ENCODE measurements at regions not wholly inside any gene's neighbourhood (a gene's known extent, or its start where the extent isn't known, plus 50 kb on each side); places are given as distances from the start of the nearest gene placed in this dataset.
"Not testable (repeated sequence)": the region's sequence is repeated elsewhere in the genome, so short reads cannot be mapped to it uniquely, and the experiment has no call there.

DNA sequence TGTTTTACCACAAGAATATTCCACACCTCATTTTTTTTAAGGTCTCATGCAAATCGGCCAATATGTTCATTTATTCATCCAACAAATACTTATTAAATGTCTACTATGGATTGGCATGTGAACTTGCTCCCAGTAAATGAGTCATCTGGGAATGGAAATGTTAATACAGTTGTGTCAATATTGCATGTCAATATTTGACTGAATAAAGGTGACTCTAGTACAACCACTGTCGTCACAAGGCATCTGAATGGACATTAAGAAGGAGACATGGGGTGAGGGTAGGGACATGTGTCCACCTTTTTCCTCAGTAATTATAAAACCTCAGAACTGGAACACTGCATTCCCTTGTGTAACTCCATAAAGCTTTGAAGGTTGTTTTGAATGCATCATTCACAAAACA, 365.4 kb downstream of the ADCYAP1 start:
- H3K4me3 ChIP-seq (ENCODE audit: low read depth, low read length): no peak overlapping the region

DNA sequence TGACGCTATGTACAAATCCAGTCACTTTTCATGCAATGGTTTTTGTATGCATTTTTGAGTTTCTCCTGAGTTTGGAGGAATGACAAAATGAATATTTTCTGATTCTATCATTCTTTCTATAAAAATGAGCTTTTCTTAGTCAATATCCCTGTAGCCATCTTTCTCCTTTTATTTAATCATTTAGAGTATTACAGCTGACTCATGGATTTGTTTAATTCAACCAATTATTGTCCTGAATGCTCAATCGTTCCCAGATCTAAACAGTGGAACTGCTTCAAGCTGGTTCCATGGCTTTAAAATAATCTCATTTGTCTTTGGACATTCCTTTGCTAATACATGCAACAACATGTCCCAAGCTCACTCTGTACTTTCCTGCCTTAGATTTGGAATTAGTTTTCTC, 368.8 kb downstream of the ADCYAP1 start:
- H3K4me3 ChIP-seq (ENCODE audit: low read depth, low read length): no peak overlapping the region

DNA sequence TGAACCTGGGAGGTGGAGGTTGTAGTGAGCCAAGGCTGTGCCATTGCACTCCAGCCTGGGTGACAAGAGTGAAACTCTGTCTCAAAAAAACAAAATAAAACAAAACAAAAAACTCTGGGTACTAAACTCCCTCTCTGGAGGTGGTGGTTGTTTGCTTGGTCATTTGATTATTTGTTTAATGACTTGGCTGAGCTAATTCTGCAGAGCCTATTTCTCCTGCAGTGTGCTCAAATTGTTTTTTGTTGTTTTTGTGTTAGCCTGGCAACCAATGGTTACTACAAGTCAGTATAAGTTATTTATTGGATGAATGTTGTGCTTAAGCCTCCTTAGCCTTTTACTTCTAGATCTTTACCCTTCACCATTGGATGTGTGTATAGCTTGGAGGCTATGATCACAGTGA, 387.5 kb downstream of the ADCYAP1 start:
- H3K4me3 ChIP-seq (ENCODE audit: low read depth, low read length): no peak overlapping the region

DNA sequence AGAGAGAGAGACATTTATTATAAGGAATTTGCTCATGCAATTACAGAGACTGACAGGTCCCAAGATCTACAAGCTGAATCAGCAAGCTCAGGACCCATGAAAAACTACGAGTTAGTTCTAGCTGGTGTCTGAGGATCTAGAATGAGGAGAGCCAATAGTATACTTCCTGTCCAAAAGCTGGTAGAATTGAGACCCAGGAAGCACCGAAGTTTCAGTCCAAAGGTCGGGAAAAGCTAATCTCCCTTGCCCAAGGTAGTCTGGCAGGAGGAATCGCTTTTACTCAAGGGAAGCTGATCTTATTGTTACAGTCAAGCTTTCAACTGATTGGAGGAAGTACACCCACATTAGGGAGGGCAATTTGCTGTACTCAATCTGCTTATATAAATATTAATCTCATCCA, 389.6 kb downstream of the ADCYAP1 start:
- no peak overlapping the region for H3K4me3 ChIP-seq (ENCODE audit: low read depth, low read length)

DNA sequence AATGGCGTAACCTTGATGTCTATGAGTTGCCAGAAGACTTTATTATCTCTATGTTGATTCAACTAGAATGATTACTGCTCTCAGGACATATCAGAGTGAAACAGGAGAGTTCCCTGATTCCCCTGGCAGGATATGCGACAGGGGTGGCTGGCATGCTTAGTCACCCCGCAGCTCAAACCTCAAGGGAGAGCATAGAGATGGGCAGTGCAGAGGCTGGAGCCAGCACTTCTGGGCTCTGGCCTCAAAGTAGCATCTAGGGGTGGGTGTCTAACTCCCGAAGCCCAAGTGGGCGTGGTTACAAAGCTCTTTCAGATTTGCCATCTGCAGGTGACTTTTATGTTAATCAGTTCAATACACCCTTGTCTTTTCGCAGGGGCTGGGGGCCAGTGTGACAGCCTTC, 391.6 kb downstream of the ADCYAP1 start:
- no peak overlapping the region for H3K4me3 ChIP-seq (ENCODE audit: low read depth, low read length)

DNA sequence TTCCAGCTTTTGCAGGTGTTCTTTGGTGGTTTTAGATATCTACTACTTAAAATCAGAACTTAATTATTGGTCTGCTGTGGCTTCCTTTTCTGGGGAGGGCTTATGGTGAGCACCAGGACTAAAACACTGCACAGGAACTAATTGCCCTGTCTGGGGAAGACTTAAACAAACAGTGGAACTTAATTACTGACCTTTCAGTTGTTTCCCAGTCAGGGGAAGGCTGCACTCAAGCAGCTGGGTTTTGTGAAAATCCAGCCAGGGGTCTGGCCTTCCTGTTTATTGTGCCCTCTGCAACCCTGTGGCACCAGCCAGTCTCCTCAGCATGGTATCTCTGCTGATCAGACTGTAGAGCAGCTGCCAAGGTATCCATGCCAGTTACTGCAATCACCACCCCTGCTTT, 398.2 kb downstream of the ADCYAP1 start:
- no peak overlapping the region for H3K4me3 ChIP-seq (ENCODE audit: low read depth, low read length)

DNA sequence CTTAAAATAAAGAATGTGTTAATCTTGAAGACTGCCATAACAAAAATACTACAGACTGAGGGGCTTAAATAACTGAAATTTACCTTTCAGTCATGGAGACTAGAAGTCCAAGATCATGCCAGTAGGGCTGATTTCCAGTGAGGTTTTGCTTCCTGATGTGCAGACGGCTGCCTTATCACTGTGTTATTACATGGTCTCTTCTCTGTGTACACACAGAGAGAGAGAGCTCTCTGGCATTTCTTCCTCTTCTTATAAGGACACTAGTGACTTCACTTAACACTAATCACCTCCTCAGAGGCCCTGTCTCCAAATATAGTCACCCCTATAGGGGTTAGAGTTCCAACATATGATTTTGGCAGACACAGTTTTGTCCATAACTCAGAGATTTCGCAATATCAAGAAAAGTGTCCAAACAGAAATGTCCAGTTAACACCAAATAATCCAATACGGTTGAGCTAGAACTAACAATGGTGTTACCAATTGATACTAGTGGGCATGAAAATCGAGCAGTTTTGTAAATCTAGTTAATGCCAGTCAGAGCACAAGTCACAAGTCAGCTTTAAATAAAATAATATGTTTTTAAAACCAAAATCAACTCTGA, 399.8 kb downstream of the ADCYAP1 start:
- H3K4me3 ChIP-seq (ENCODE audit: low read depth, low read length): no peak overlapping the region

DNA sequence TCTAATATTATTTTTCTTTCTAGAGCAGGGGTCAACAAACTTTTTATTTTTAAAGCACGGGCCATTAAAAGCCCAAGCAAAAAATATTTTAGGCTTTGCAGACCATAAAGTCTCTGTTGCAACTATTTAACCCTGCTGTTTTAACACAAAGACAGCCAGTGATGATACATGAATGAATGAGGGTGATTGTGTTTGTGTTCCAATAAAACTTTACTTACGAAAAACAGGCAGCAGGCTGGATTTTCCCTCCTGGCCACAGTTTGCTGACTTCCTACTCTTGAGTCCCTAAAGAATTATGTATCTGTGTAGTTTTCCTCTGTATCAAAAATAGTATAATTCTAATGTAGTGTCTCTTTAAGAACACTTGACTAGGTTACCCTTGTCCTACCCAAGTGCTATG, 402.0 kb downstream of the ADCYAP1 start:
- no peak overlapping the region for H3K4me3 ChIP-seq (ENCODE audit: low read depth, low read length)

DNA sequence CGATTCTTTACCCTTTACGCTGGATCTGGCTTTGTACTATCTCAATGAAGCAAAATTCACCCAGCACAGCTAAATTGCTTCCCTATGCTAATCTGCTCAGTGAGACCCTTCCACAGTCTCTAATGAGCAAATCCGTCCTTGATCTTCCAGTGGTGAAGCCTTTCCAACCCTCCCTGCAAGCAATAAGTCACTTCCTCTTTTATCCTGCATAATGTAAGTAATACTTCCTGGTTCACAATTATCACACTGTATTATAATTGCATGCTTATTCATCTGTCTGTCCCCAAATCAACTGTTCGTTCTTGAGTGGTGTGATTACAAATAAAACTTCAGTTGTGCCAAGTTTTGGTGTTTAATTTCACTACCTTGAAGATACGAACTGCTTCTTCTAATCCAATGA, 404.0 kb downstream of the ADCYAP1 start:
- H3K4me3 ChIP-seq (ENCODE audit: low read depth, low read length): no peak overlapping the region

DNA sequence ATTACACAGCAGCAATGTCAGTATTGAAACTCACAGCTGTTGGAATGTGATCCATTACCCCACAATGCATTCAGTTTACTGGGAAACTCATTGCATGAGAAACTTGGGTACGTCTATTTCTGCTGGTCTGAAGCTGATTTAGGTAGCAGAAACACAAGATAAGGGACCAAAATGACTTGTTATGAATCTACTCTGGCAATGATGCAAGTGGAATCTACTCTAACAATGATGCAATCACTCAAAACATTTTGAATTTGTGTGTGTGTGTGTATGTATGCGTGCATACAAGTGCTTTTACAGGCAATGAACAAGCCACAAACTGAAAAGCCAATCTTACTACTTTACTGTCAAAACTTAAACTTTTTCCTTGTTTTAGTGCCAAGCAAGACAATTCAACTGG, 406.7 kb downstream of the ADCYAP1 start:
- no peak overlapping the region for H3K4me3 ChIP-seq (ENCODE audit: low read depth, low read length)

DNA sequence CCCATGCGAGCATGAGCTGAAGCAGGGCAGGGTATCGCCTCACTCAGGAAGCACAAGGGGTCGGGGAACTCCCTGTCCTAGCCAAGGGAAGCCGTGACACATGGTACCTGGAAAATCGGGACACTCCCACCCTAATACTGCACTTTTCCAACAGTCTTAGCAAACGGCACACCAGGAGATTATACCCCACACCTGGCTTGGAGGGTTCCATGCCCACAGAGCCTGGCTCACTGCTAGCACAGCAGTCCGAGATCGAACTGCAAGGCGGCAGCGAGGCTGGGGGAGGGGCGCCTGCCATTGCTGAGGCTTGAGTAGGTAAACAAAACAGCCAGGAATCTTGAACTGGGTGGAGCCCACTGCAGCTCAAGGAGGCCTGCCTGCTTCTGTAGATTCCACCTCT, 430.7 kb downstream of the ADCYAP1 start:
- not testable (repeated sequence) for H3K4me3 ChIP-seq (ENCODE audit: low read depth, low read length)

DNA sequence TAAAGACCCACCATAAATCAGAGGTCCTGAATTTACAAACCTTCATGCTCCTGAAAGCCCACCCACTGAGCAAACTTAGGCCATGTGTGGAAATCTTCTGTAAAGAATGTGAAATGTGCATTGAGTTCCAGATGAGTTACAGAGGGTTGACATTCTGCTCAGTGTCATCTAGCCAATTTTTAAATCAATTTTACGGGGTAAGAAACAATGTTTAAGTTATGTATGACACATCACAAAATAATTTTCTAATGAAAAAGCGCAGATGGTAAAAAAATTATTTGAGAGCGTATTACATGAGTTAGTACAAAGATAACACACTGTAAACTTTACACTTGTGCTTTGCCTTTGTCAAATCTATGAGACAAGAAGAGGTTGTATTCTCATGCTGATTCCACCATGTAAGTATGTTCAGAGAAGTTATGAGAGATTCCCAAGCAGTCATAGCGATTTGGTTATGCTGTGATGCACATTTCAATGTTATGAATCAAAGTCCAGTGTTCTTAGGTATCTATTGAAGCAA, 446.3 kb downstream of the ADCYAP1 start:
- no peak overlapping the region for H3K4me3 ChIP-seq (ENCODE audit: low read depth, low read length)

DNA sequence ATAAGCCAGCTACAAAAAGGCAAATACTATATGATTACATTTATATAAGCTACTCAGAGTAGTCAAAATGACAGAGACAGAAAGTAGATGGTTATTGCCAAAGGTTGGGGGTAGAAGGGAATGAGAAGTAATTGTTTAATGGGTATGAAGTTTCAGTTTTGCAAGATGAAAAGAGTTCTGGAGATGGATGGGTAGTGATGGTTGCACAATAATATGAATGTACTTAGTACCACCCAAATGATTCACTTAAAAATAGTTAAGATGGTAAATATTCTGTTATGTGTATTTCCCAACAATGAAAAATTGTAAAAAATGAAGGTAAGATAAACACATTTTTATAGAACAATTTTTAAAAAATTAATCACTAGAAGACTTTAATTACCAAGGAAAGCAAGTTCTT, 448.4 kb downstream of the ADCYAP1 start:
- H3K4me3 ChIP-seq (ENCODE audit: low read depth, low read length): no peak overlapping the region

DNA sequence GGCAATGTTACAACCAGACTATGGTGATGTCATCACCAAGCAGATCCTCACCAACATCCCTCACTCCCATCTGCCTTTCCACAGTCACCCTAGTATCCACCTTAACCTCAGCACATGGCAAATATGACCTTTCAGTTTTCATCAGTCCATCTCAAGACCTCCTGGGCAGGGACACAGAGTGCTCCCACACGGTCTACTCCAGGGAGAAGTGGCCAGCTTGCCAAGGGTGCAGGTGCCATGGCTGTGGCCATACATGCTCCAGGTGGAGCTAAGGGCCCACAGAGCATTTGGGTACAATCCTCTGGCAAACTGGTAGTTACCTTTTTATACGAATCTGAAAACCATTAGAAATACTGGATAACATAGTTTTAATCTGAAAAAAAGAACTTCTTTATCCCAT, 453.1 kb downstream of the ADCYAP1 start:
- H3K4me3 ChIP-seq (ENCODE audit: low read depth, low read length): no peak overlapping the region

DNA sequence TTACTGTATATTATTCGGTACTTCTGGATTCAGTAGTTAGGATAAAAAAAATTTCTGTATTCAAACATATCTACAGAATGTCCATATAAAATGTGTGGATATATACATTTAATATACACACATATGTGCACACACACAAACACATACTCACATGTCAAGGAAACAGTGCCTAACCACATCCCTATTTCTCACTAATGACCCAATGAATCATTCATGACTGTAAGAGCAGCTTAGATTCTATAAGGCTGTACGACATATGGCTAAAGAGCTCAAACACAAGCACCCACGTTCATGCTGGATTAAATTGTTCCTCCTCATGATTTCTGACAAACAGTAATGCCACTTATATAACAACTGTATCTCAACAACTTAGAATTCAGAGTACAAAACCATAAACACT, 457.3 kb downstream of the ADCYAP1 start:
- no peak overlapping the region for H3K4me3 ChIP-seq (ENCODE audit: low read depth, low read length)

DNA sequence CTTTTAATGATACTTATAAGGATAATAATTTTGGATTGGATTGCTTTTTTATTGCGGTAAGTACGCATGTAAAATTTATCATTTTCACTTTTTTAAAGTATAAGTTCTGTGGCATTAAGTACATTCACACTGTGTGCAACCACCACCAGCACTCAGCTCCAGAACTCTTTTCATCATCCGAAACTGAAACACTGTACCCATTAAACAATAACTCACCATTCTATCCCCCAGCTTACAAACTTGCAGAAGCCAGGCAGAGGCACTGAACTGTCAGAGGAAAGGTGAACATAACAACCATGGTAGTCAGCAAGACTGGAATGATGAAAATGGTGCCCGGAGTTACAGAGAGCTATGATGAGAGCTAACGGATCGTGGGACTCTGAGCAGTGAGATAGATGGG, 465.9 kb downstream of the ADCYAP1 start:
- no peak overlapping the region for H3K4me3 ChIP-seq (ENCODE audit: low read depth, low read length)

DNA sequence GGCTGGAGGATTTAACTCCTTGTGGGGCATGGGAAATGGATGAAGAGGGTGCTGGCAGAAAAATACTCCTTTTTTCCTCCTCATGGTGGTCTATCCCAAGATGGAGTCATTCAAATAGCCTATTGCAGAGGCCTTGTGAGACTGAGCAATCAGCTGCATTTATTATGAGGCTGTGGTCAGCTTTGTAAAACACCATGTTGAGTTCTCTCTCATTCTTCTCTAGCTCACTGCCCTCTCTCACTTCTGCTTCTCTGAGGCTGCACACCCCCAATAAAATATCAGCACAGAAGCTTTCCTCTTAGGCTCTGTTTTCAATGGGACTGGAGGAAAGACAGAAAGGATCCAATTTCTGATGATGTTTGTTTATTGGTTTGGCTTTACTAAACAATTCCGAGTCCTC, 467.1 kb downstream of the ADCYAP1 start:
- no peak overlapping the region for H3K4me3 ChIP-seq (ENCODE audit: low read depth, low read length)

DNA sequence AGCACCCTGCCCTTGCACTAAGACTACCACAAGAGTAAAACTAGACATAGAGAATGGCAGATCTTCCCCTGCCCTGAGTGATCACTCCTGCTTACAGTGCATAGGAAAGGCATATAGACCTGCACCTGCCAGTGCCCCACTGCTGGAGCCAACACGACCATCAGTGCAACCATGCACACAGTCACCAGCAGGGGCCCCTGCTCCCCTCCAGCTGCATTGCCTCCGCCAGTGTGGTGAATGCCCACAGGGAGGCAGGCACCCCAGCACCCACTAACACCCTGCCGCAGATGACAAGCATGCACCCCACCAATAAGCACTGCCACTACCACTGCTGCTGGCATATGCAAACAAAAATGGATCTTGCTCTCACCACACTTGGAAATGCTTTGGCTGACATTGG, 478.8 kb downstream of the ADCYAP1 start:
- H3K4me3 ChIP-seq (ENCODE audit: low read depth, low read length): no peak overlapping the region

DNA sequence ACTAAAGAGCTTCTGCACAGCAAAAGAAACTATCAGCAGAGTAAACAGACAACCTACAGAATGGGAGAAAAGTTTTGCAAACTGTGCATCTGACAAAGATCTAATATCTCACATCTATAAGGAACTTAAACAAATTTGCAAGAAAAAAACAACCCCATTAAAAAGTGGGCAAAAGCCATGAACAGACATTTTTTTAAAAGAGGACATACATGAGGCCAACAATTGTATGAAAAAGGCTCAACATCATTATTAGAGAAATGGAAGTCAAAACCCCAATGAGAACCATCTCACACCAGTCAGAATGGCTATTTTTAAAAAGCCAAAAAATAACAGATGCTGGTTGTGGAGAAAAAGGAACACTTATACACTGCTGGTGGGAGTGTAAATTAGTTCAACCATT, 483.8 kb downstream of the ADCYAP1 start:
- H3K4me3 ChIP-seq (ENCODE audit: low read depth, low read length): not testable (repeated sequence)

DNA sequence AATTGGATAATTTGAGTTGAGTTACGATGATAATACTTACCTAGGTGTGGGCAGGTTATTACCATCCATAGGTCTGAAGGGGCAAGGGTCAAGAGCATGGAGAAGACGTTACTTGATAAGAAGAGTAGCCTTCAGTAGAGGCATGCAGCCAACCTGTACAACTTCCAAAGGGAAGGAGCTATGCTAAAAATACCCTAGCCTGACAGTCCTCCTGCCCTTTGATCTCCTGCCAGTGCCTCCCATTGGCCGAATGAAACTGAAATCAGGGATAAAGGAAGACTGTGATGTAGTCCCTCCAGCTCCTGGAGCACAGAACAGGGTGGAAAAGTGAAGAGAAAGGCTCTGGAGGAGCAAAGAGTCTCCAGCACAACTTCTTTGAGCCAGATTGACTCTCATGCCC, 487.4 kb downstream of the ADCYAP1 start:
- no peak overlapping the region for H3K4me3 ChIP-seq (ENCODE audit: low read depth, low read length)

DNA sequence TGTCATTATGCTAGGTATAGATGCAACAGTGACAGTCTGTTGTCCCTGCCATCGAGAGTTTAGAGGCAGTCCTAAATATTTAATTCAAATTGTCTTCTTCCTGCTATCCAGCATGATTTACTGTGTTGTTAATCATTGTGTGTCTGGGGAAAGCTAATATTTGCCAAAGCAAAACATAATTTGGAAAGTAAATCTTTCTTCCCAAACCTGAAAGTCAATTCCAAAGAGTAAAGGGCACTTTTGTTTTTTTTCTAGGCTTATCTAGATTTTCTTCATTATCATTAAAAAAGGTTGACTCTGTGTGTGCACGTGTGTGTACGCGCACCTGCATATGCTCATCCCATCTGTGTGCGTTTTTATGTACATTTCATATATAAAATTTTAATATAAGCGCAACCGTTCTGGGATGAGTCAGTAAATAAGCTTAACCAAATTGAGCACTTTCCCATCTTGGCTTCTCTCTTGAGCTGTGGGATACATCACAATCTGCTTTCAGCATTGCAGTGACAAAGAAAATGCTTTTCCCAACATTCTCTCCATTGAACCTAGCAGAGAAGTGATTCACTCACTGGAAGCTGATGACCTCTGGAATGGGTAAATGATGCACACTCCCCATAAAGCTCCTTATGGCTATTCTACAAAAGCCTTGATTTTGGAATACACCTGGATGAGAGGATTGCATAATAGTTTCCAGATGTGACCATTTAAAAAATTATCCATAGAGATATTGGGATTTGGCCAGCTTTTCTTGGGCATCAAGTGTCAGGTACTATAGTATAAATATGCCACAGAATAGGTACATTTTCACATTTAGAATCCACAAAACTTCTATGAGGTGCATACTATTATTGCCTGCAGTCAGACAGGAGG, 488.4 kb downstream of the ADCYAP1 start:
- no peak overlapping the region for H3K4me3 ChIP-seq (ENCODE audit: low read depth, low read length)

DNA sequence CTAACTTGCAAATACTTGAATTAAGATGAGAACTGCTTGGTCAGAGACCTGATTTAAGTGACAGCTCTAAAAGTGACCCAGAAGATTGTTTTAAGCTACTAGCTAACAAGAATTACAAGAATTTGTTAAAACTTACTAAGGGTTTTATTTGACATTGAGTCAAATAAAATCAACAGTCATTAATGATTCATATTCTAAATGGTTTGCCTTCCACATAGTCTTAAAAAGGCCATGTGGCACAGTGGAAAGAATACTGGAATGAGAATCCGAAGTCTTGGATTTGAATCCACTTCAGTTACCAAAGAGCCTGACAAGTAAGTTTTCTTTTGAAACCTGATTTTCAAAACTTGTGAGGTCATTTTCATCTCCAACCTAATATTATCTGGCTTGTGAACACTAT, 489.3 kb downstream of the ADCYAP1 start:
- H3K4me3 ChIP-seq (ENCODE audit: low read depth, low read length): no peak overlapping the region

DNA sequence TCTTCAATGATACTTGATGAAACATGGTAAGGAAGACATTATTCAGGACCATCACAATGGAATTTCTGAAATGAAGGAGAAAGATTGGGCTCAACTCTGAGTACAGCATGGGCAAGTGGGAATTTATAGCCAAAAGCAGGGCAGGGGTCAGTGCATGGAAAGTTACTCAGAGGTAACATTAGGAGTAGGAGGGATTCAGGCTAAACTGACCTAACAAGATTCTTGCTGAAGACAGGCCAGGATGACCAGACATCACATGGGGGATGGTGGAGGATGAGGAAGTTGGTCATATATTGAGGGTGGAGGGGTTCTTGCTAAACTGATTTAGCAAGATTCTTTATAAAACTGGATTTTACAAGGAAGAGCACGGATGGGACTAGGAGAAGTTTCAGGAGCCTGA, 489.8 kb downstream of the ADCYAP1 start:
- H3K4me3 ChIP-seq (ENCODE audit: low read depth, low read length): no peak overlapping the region

Data from iPS-11a (cell line).